ENCODE measurements at regions not wholly inside any gene's neighbourhood (a gene's known extent, or its start where the extent isn't known, plus 50 kb on each side); places are given as distances from the start of the nearest gene placed in this dataset.

- Histone ChIP-seq H3K27me3 (ENCODE audit: insufficient read depth, low read depth) (no peaks in the 10 kb centered on the region), H3K9me3 (ENCODE audit: insufficient read depth, low read depth) (no peaks in the 10 kb centered on the region), H3K4me3 (no peak overlapping the region), H3K4me2 (no peak overlapping the region), H3F3A (ENCODE audit: insufficient read depth, low read depth) (peaks cover under 1% of the 10 kb centered on the region; the same call in 1 of the 2 replicates), H4K20me1 (ENCODE audit: insufficient read depth) (no peaks in the 10 kb centered on the region), H3K9me2 (ENCODE audit: insufficient read depth) (no peaks in the 10 kb centered on the region; the same call in 1 of the 2 replicates), H2AFZ (no peak overlapping the region), H3K36me3 (ENCODE audit: low read depth) (no peaks in the 10 kb centered on the region), H3K27ac (no peak overlapping the region), H3K4me1 (replicated peaks; ENCODE audit: insufficient read depth) (0 out of 2 replicates have a peak, but pooled peaks cover 10% of the 10 kb centered on the region), H3K79me2 (ENCODE audit: low read depth) (no peaks in the 10 kb centered on the region)
- no peak for TF ChIP-seq CTCF (conservative IDR thresholded peaks at IDR 0.05)
- TF ChIP-seq EZH2 (IDR thresholded peaks at IDR 0.05; ENCODE audit: low read depth) = no peak
- DNase-seq = no peak
- ChIA-PET CTCF (interaction anchor here (0.6 kb wide), 1 partner anchor 220 kb away, joined by 13 read pairs; no protein-coding TSS in a partner anchor), POLR2A (ENCODE audit: unreplicated experiment) (no interaction called here)
- intact Hi-C loops (cut with micrococcal nuclease; ENCODE audit: unreplicated experiment) = no loop called here
- BruUV-seq (replicated peaks) = no TSS peak
These were observed 71.1 kb upstream of the NFIL3 start for GRCh38 chr9:91494751-91495150.

- no peaks in the 10 kb centered on the region for H3K27me3 ChIP-seq (ENCODE audit: insufficient read depth, low read depth)
- no peaks in the 10 kb centered on the region for H3K9me3 ChIP-seq (ENCODE audit: insufficient read depth, low read depth)
- H3K79me2 ChIP-seq (ENCODE audit: low read depth) = no peaks in the 10 kb centered on the region
- H3K27ac ChIP-seq = no peak overlapping the region
- ChIA-PET POLR2A (ENCODE audit: unreplicated experiment) (no interaction called here), CTCF (no interaction called here)
- no TSS peak for BruUV-seq (replicated peaks)
- DNase-seq = no peak
- H3K4me2 ChIP-seq = no peak overlapping the region
- no peaks in the 10 kb centered on the region for H4K20me1 ChIP-seq (ENCODE audit: insufficient read depth)
- no peak for TF ChIP-seq EZH2 (IDR thresholded peaks at IDR 0.05; ENCODE audit: low read depth)
- no peak for TF ChIP-seq CTCF (conservative IDR thresholded peaks at IDR 0.05)
- H3K4me3 ChIP-seq = no peak overlapping the region
- H3K4me1 ChIP-seq (replicated peaks; ENCODE audit: insufficient read depth) = 0 out of 2 replicates have a peak, but pooled peaks cover 10% of the 10 kb centered on the region
- no peak overlapping the region for H2AFZ ChIP-seq
- H3K36me3 ChIP-seq (ENCODE audit: low read depth) = no peaks in the 10 kb centered on the region
- no peaks in the 10 kb centered on the region for H3F3A ChIP-seq (ENCODE audit: insufficient read depth, low read depth)
- intact Hi-C loops (cut with micrococcal nuclease; ENCODE audit: unreplicated experiment) = no loop called here
- no peaks in the 10 kb centered on the region for H3K9me2 ChIP-seq (ENCODE audit: insufficient read depth)
These were observed 68.6 kb upstream of the NFIL3 start for GRCh38 chr9:91492237-91492636.

GRCh38 chr9:91491624-91492023 lies 68.0 kb upstream of the NFIL3 start:
- Histone ChIP-seq H3F3A (ENCODE audit: insufficient read depth, low read depth) (no peaks in the 10 kb centered on the region), H3K79me2 (ENCODE audit: low read depth) (no peaks in the 10 kb centered on the region), H3K9me3 (ENCODE audit: insufficient read depth, low read depth) (no peaks in the 10 kb centered on the region), H3K4me1 (replicated peaks; ENCODE audit: insufficient read depth) (0 out of 2 replicates have a peak, but pooled peaks cover 10% of the 10 kb centered on the region), H3K27ac (no peak overlapping the region), H3K27me3 (ENCODE audit: insufficient read depth, low read depth) (no peaks in the 10 kb centered on the region), H2AFZ (no peak overlapping the region), H3K4me3 (no peak overlapping the region), H3K9me2 (ENCODE audit: insufficient read depth) (no peaks in the 10 kb centered on the region), H3K36me3 (ENCODE audit: low read depth) (no peaks in the 10 kb centered on the region), H4K20me1 (ENCODE audit: insufficient read depth) (no peaks in the 10 kb centered on the region), H3K4me2 (no peak overlapping the region)
- intact Hi-C loops (cut with micrococcal nuclease; ENCODE audit: unreplicated experiment) = no loop called here
- BruUV-seq (replicated peaks) = no TSS peak
- DNase-seq = no peak
- TF ChIP-seq EZH2 (IDR thresholded peaks at IDR 0.05; ENCODE audit: low read depth) = no peak
- ChIA-PET CTCF (no interaction called here), POLR2A (ENCODE audit: unreplicated experiment) (no interaction called here)

- no peak overlapping the region for H2AFZ ChIP-seq
- H4K20me1 ChIP-seq (ENCODE audit: insufficient read depth) = no peaks in the 10 kb centered on the region
- no peaks in the 10 kb centered on the region for H3K9me3 ChIP-seq (ENCODE audit: insufficient read depth, low read depth)
- H3F3A ChIP-seq (ENCODE audit: insufficient read depth, low read depth) = no peaks in the 10 kb centered on the region
- no peak overlapping the region for H3K4me3 ChIP-seq
- H3K36me3 ChIP-seq (ENCODE audit: low read depth) = no peaks in the 10 kb centered on the region
- ChIA-PET CTCF (interaction anchor here (0.6 kb wide), 2 partner anchors 9 to 70 kb away, joined by 3 read pairs; no protein-coding TSS in a partner anchor), POLR2A (ENCODE audit: unreplicated experiment) (interaction anchor here (0.5 kb wide), 1 partner anchor 23 kb away, joined by 3 read pairs; no protein-coding TSS in a partner anchor)
- no peak overlapping the region for H3K27ac ChIP-seq
- TF ChIP-seq CTCF (conservative IDR thresholded peaks at IDR 0.05) = no peak
- TF ChIP-seq EZH2 (IDR thresholded peaks at IDR 0.05; ENCODE audit: low read depth) = no peak
- H3K4me1 ChIP-seq (replicated peaks; ENCODE audit: insufficient read depth) = no peaks in the 10 kb centered on the region
- no peak for DNase-seq
- intact Hi-C loops (cut with micrococcal nuclease; ENCODE audit: unreplicated experiment) = no loop called here
- no peaks in the 10 kb centered on the region for H3K9me2 ChIP-seq (ENCODE audit: insufficient read depth)
- H3K4me2 ChIP-seq = no peak overlapping the region
- H3K79me2 ChIP-seq (ENCODE audit: low read depth) = no peaks in the 10 kb centered on the region
- no peaks in the 10 kb centered on the region for H3K27me3 ChIP-seq (ENCODE audit: insufficient read depth, low read depth)
- no TSS peak for BruUV-seq (replicated peaks)
These were observed 65.8 kb upstream of the NFIL3 start for GRCh38 chr9:91489361-91489899.

Measured in PC-9 (cell line).